ENCODE measurements at regions not wholly inside any gene's neighbourhood (a gene's known extent, or its start where the extent isn't known, plus 50 kb on each side); places are given as distances from the start of the nearest gene placed in this dataset.

DNA sequence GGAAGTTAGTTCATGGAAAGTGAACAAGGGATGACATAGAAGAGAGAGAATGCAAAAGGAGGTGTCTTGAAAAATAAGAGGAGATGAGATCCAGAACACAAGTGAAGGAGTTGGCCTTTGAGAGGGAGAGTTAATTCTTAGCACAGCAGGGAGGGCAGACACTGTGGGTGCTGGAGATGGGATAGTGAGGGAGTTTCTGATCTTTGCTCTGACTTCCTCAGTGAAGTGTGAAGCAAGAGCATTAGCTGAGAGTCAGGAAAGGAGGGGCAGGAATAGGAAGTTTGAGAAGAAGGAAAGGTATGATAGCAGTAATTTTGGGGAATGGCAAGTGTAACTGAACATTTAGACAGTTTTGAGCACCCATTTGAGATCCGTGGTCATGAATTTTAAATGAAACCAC, 75.8 kb upstream of the COCH start:
- no peaks in the 10 kb centered on the region for H3K36me3 Mint-ChIP-seq
- DNase-seq, result peak in 1 of 3 donors; percentile 4
- no CpG with 5 or more reads among the region's 1 CpG for WGBS (ENCODE audit: insufficient coverage)
- intact Hi-C loops (cut with micrococcal nuclease), result no loop called here
- H3K27ac Mint-ChIP-seq, result peak overlapping the region in 1 of 7 donors; percentile 77
- H3K4me2 ChIP-seq (replicated peaks; ENCODE audit: extremely low read depth, low read length, poor library complexity, severe bottlenecking), result no peak overlapping the region
- no peak overlapping the region for H3K27ac ChIP-seq (ENCODE audit: low read depth in 1 of 2, low read length in 2 of 2)
- TF ChIP-seq, protein P1, sequence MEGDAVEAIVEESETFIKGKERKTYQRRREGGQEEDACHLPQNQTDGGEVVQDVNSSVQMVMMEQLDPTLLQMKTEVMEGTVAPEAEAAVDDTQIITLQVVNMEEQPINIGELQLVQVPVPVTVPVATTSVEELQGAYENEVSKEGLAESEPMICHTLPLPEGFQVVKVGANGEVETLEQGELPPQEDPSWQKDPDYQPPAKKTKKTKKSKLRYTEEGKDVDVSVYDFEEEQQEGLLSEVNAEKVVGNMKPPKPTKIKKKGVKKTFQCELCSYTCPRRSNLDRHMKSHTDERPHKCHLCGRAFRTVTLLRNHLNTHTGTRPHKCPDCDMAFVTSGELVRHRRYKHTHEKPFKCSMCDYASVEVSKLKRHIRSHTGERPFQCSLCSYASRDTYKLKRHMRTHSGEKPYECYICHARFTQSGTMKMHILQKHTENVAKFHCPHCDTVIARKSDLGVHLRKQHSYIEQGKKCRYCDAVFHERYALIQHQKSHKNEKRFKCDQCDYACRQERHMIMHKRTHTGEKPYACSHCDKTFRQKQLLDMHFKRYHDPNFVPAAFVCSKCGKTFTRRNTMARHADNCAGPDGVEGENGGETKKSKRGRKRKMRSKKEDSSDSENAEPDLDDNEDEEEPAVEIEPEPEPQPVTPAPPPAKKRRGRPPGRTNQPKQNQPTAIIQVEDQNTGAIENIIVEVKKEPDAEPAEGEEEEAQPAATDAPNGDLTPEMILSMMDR (IDR thresholded peaks at IDR 0.05), result no peak
- H3K4me3 ChIP-seq (replicated peaks in 1 of 3; ENCODE audit: low read depth in 2 of 3, low read length in 3 of 3), result no peak overlapping the region
- no peaks in the 10 kb centered on the region for H3K9me3 ChIP-seq (replicated peaks in 1 of 2; ENCODE audit: control insufficient read depth in 1 of 2, insufficient read depth in 1 of 2, low read length in 2 of 2)
- no peaks in the 10 kb centered on the region for H3K36me3 ChIP-seq (replicated peaks in 1 of 2; ENCODE audit: control insufficient read depth in 1 of 2, insufficient read depth in 2 of 2, low read length in 2 of 2)
- H3K27me3 ChIP-seq (ENCODE audit: control insufficient read depth in 2 of 2, insufficient read depth in 2 of 2, low read length in 2 of 2), result no peaks in the 10 kb centered on the region
- H3K79me2 ChIP-seq (ENCODE audit: insufficient read depth, low read length), result no peaks in the 10 kb centered on the region
- no peaks in the 10 kb centered on the region for H4K20me1 ChIP-seq (ENCODE audit: insufficient read depth, low read length)
- peaks cover 22% of the 10 kb centered on the region for H3K4me1 Mint-ChIP-seq
- peaks cover 0 to 2% (median 0%) of the 10 kb centered on the region in 7 donors for H3K9me3 Mint-ChIP-seq
- peaks cover 15 to 21% of the 10 kb centered on the region in 2 donors for H3K4me1 ChIP-seq (ENCODE audit: control insufficient read depth in 1 of 2, insufficient read depth in 2 of 2, low read length in 2 of 2)
- H3K4me3 Mint-ChIP-seq, result no peak overlapping the region
- no peak overlapping the region for H2AFZ ChIP-seq (ENCODE audit: insufficient read depth, low read depth, low read length, poor library complexity, severe bottlenecking)
- H3K27me3 Mint-ChIP-seq (ENCODE audit: low read depth in 3 of 3), result no peaks in the 10 kb centered on the region
- no peak overlapping the region for H3K9ac ChIP-seq (ENCODE audit: insufficient read depth, low read length, poor library complexity, severe bottlenecking)

DNA sequence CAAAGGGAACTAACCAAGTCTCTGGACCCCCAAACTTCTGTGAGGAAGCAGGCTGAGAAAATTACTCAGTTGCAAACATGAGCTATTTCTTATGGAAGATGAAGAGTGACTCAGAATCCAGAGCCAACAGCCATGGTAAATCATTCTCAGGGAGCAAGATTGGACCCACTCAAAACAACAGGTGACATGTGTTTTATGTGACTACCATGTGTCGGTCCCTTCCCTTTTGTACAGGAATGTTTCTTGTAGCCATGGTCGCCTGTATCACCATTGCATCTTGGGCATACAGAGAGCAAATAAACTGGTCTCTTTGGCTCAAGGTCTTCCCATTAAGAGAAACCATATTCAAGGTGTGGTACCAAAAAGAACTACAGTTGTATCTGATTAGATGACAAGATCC, 75.4 kb upstream of the COCH start:
- no peaks in the 10 kb centered on the region for H3K27me3 Mint-ChIP-seq (ENCODE audit: low read depth in 3 of 3)
- Histone ChIP-seq H2AFZ (ENCODE audit: insufficient read depth, low read depth, low read length, poor library complexity, severe bottlenecking) (no peak overlapping the region), H3K79me2 (ENCODE audit: insufficient read depth, low read length) (no peaks in the 10 kb centered on the region), H3K4me3 (replicated peaks in 1 of 3; ENCODE audit: low read depth in 2 of 3, low read length in 3 of 3) (no peak overlapping the region), H3K9ac (ENCODE audit: insufficient read depth, low read length, poor library complexity, severe bottlenecking) (no peak overlapping the region), H3K36me3 (replicated peaks in 1 of 2; ENCODE audit: control insufficient read depth in 1 of 2, insufficient read depth in 2 of 2, low read length in 2 of 2) (no peaks in the 10 kb centered on the region), H3K27ac (ENCODE audit: low read depth in 1 of 2, low read length in 2 of 2) (no peak overlapping the region), H4K20me1 (ENCODE audit: insufficient read depth, low read length) (no peaks in the 10 kb centered on the region), H3K4me2 (replicated peaks; ENCODE audit: extremely low read depth, low read length, poor library complexity, severe bottlenecking) (no peak overlapping the region), H3K9me3 (replicated peaks in 1 of 2; ENCODE audit: control insufficient read depth in 1 of 2, insufficient read depth in 1 of 2, low read length in 2 of 2) (no peaks in the 10 kb centered on the region), H3K4me1 (ENCODE audit: control insufficient read depth in 1 of 2, insufficient read depth in 2 of 2, low read length in 2 of 2) (peaks cover 15 to 21% of the 10 kb centered on the region in 2 donors), H3K27me3 (ENCODE audit: control insufficient read depth in 2 of 2, insufficient read depth in 2 of 2, low read length in 2 of 2) (no peaks in the 10 kb centered on the region)
- no peaks in the 10 kb centered on the region for H3K36me3 Mint-ChIP-seq
- peaks cover 0 to 2% (median 0%) of the 10 kb centered on the region in 7 donors for H3K9me3 Mint-ChIP-seq
- H3K4me1 Mint-ChIP-seq, result peaks cover 22% of the 10 kb centered on the region
- no peak overlapping the region for H3K4me3 Mint-ChIP-seq
- TF ChIP-seq, protein P1 (IDR thresholded peaks at IDR 0.05), result no peak
- WGBS (ENCODE audit: insufficient coverage), result 100% methylated on average over 2 of the region's 2 CpGs
- no peak for DNase-seq
- intact Hi-C loops (cut with micrococcal nuclease), result no loop called here
- H3K27ac Mint-ChIP-seq, result no peak overlapping the region

Measured in CD14-positive monocyte (primary cell).